Esophagus muscularis mucosa (tissue), 4 donors: ENCODE measurements at regions not wholly inside any gene's neighbourhood (a gene's known extent, or its start where the extent isn't known, plus 50 kb on each side); places are given as distances from the start of the nearest gene placed in this dataset.

ENCODE experiments used
- EP300 ChIP-seq: sonication (generic); formaldehyde crosslinking; IDR thresholded peaks from one replicate; pipeline ENCODE4 v1.6.1; 2017; ENCODE audit warnings: antibody characterized with exemption
- POLR2A ChIP-seq: fragments of 450-650 bp; IDR thresholded peaks from one replicate; pipeline ENCODE4 v1.6.1; 2017; ENCODE audit warnings: antibody characterized with exemption, moderate library complexity, mild to moderate bottlenecking, low read depth
- POLR2AphosphoS5 ChIP-seq, 2 donors: sonication (generic); formaldehyde crosslinking; IDR thresholded peaks; one replicate each; pipeline ENCODE4 v1.6.1; 2017; ENCODE audit warnings: antibody characterized with exemption in 2 of 2
- TF ChIP-seq, protein P1 (sequence below), 3 experiments: fragments of 200-600 bp in 2 of 3; fragments of 450-650 bp in 1 of 3; sonication (generic) in 2 of 3; IDR thresholded peaks; one replicate each; pipeline ENCODE4 v1.5.1; 2017 to 2019; ENCODE audit warnings: antibody characterized with exemption in 3 of 3, mild to moderate bottlenecking in 2 of 3, moderate library complexity in 1 of 3

DNA sequence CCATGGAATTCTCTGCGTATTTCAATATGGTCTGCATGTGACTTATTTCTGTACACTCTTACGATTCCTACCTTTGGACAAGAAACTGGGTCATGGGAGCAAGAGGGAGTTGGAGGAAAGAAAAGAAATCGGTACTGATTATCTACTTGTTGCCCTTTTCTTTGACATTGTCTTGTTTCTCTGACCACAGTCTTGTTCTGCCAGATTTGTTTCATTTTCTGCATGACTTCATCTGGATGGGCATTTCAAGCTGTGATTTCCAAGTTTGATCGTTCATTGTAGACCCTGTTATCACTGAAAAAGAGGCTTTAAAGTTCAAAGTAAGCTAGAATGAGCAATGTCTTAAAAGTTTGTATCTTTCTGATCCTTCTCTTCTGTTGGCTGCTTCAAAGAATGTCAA, 2186.3 kb upstream of the CELF4 start:
- TF ChIP-seq POLR2A (no peak), POLR2AphosphoS5 (IDR thresholded peaks at IDR 0.05) (no peak), EP300 (no peak)
- TF ChIP-seq, protein P1, sequence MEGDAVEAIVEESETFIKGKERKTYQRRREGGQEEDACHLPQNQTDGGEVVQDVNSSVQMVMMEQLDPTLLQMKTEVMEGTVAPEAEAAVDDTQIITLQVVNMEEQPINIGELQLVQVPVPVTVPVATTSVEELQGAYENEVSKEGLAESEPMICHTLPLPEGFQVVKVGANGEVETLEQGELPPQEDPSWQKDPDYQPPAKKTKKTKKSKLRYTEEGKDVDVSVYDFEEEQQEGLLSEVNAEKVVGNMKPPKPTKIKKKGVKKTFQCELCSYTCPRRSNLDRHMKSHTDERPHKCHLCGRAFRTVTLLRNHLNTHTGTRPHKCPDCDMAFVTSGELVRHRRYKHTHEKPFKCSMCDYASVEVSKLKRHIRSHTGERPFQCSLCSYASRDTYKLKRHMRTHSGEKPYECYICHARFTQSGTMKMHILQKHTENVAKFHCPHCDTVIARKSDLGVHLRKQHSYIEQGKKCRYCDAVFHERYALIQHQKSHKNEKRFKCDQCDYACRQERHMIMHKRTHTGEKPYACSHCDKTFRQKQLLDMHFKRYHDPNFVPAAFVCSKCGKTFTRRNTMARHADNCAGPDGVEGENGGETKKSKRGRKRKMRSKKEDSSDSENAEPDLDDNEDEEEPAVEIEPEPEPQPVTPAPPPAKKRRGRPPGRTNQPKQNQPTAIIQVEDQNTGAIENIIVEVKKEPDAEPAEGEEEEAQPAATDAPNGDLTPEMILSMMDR (IDR thresholded peaks at IDR 0.05) = no peak
